A673 (cell line): ENCODE measurements at regions not wholly inside any gene's neighbourhood (a gene's known extent, or its start where the extent isn't known, plus 50 kb on each side); places are given as distances from the start of the nearest gene placed in this dataset.

Experiments used
- BruUV-seq: library from RNA; stranded (reverse); fragments of 400-500 nt; replicated peaks from 2 replicates; lab custom pipeline; 2021; lab: Mats Ljungman, UMichigan
- CTCF ChIA-PET: fragments of 300-600 bp; sonication (Branson Sonifier 250); formaldehyde crosslinking; loops from one replicate; lab custom pipeline; 2022; ENCODE audit warnings: antibody characterized with exemption; lab: Charles Lee
- POLR2A ChIA-PET: fragments of 300-600 bp; sonication (Branson Sonifier 250); formaldehyde crosslinking; loops from one replicate; lab custom pipeline; 2022; ENCODE audit warnings: antibody characterized with exemption; ENCODE audit not compliant: low non-redundant PET; lab: Charles Lee
- DNase-seq: peaks from one replicate; pipeline ENCODE4 v3.0.0-alpha.2; 2015; ENCODE audit warnings: low spot score
- H3K27ac ChIP-seq: fragments of 200-600 bp; sonication (generic); 2 replicates; pipeline ENCODE4 v1.5.1; 2016; ENCODE audit warnings: mixed run types, low read depth, mild to moderate bottlenecking, mixed read lengths, antibody characterized with exemption, low read length; ENCODE audit not compliant: poor library complexity, severe bottlenecking
- H3K27me3 ChIP-seq: fragments of 200-600 bp; sonication (generic); replicated peaks from 2 replicates; pipeline ENCODE4 v1.6.1; 2017; ENCODE audit warnings: mixed run types, low read depth, mild to moderate bottlenecking, mixed read lengths, antibody characterized with exemption, low read length; ENCODE audit not compliant: insufficient read depth, poor library complexity
- H3K36me3 ChIP-seq: fragments of 200-600 bp; sonication (generic); 2 replicates; pipeline ENCODE4 v1.6.1; 2016; ENCODE audit warnings: mixed run types, mild to moderate bottlenecking, mixed read lengths, antibody characterized with exemption, low read length; ENCODE audit not compliant: insufficient read depth, poor library complexity, severe bottlenecking
- H3K4me1 ChIP-seq: fragments of 200-600 bp; sonication (generic); 2 replicates; pipeline ENCODE4 v1.6.1; 2017; ENCODE audit warnings: mixed run types, mild to moderate bottlenecking, mixed read lengths, antibody characterized with exemption, low read length; ENCODE audit not compliant: insufficient read depth, poor library complexity, severe bottlenecking
- H3K4me3 ChIP-seq: fragments of 200-600 bp; sonication (generic); 2 replicates; pipeline ENCODE4 v1.5.1; 2016; ENCODE audit warnings: low read depth, mixed run types, mild to moderate bottlenecking, mixed read lengths, low read length; ENCODE audit not compliant: poor library complexity, severe bottlenecking
- H3K9me3 ChIP-seq: fragments of 200-600 bp; sonication (generic); 2 replicates; pipeline ENCODE4 v1.6.1; 2016; ENCODE audit warnings: mixed run types, low read depth, mild to moderate bottlenecking, mixed read lengths, antibody characterized with exemption, low read length; ENCODE audit not compliant: poor library complexity, severe bottlenecking
- CTCF ChIP-seq: fragments of 300-800, 200-600 bp; sonication (generic); conservative IDR thresholded peaks from 2 replicates; pipeline ENCODE4 v1.5.1; 2017; ENCODE audit warnings: low read depth, mild to moderate bottlenecking, antibody characterized with exemption, low read length, moderate library complexity, mixed read lengths
- EZH2 ChIP-seq: fragments of 200-600 bp; sonication (generic); IDR thresholded peaks from 2 replicates; pipeline ENCODE4 v1.6.1; 2017; ENCODE audit warnings: borderline replicate concordance, low read depth, mild to moderate bottlenecking, mixed read lengths, antibody characterized with exemption, low read length; ENCODE audit not compliant: poor library complexity, severe bottlenecking
- intact Hi-C: fragments of 100-400 bp; cut with micrococcal nuclease; formaldehyde crosslinking; loops from one replicate; pipeline ENCODE4 v1.10.0; 2022; ENCODE audit not compliant: unreplicated experiment

- intact Hi-C loops: no loop called here
- no peak overlapping the region for H3K4me3 ChIP-seq
- no peak for DNase-seq
- H3K27ac ChIP-seq: no peak overlapping the region
- no peaks in the 10 kb centered on the region for H3K9me3 ChIP-seq
- ChIA-PET POLR2A (interaction anchor here (0.6 kb wide), 1 partner anchor 49 kb away, joined by 3 read pairs; no protein-coding TSS in a partner anchor), CTCF (no interaction called here)
- H3K27me3 ChIP-seq: no peaks in the 10 kb centered on the region
- TF ChIP-seq CTCF: no peak
- TF ChIP-seq EZH2: no peak
- H3K36me3 ChIP-seq: no peaks in the 10 kb centered on the region
- no peaks in the 10 kb centered on the region for H3K4me1 ChIP-seq
- BruUV-seq: no TSS peak
Observed at GRCh38 chr4:188423039-188423438, 283.8 kb downstream of the TRIML1 start.

- Histone ChIP-seq H3K27ac (no peak overlapping the region), H3K9me3 (no peaks in the 10 kb centered on the region), H3K36me3 (no peaks in the 10 kb centered on the region), H3K27me3 (no peaks in the 10 kb centered on the region), H3K4me3 (no peak overlapping the region), H3K4me1 (peaks cover 21% of the 10 kb centered on the region)
- intact Hi-C loops: no loop called here
- BruUV-seq: no TSS peak
- ChIA-PET CTCF (no interaction called here), POLR2A (interaction anchor here (0.6 kb wide), 1 partner anchor 14 kb away, joined by 3 read pairs; no protein-coding TSS in a partner anchor)
- TF ChIP-seq CTCF (no peak), EZH2 (no peak)
- DNase-seq: no peak
Observed at GRCh38 chr4:188428935-188429334, 289.7 kb downstream of the TRIML1 start.

GRCh38 chr4:188429965-188430364 is 290.7 kb downstream of the TRIML1 start:
- ChIA-PET POLR2A (no interaction called here), CTCF (no interaction called here)
- Histone ChIP-seq H3K4me1 (peaks cover 30% of the 10 kb centered on the region), H3K4me3 (no peak overlapping the region), H3K27me3 (no peaks in the 10 kb centered on the region), H3K9me3 (no peaks in the 10 kb centered on the region), H3K27ac (no peak overlapping the region), H3K36me3 (no peaks in the 10 kb centered on the region)
- intact Hi-C loops: no loop called here
- no TSS peak for BruUV-seq
- TF ChIP-seq CTCF: no peak
- no peak for TF ChIP-seq EZH2
- DNase-seq: no peak
